ENCODE measurements at regions not wholly inside any gene's neighbourhood (a gene's known extent, or its start where the extent isn't known, plus 50 kb on each side); places are given as distances from the start of the nearest gene placed in this dataset.

GRCh38 chr12:89262855-89263552 lies 89.3 kb downstream of the DUSP6 start:
- TF ChIP-seq, protein P1, sequence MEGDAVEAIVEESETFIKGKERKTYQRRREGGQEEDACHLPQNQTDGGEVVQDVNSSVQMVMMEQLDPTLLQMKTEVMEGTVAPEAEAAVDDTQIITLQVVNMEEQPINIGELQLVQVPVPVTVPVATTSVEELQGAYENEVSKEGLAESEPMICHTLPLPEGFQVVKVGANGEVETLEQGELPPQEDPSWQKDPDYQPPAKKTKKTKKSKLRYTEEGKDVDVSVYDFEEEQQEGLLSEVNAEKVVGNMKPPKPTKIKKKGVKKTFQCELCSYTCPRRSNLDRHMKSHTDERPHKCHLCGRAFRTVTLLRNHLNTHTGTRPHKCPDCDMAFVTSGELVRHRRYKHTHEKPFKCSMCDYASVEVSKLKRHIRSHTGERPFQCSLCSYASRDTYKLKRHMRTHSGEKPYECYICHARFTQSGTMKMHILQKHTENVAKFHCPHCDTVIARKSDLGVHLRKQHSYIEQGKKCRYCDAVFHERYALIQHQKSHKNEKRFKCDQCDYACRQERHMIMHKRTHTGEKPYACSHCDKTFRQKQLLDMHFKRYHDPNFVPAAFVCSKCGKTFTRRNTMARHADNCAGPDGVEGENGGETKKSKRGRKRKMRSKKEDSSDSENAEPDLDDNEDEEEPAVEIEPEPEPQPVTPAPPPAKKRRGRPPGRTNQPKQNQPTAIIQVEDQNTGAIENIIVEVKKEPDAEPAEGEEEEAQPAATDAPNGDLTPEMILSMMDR (IDR thresholded peaks at IDR 0.05): no peak
- no peak for TF ChIP-seq EP300 (IDR thresholded peaks at IDR 0.05)

All from ovary (tissue), 3 donors.